ENCODE measurements at regions not wholly inside any gene's neighbourhood (a gene's known extent, or its start where the extent isn't known, plus 50 kb on each side); places are given as distances from the start of the nearest gene placed in this dataset.

DNA sequence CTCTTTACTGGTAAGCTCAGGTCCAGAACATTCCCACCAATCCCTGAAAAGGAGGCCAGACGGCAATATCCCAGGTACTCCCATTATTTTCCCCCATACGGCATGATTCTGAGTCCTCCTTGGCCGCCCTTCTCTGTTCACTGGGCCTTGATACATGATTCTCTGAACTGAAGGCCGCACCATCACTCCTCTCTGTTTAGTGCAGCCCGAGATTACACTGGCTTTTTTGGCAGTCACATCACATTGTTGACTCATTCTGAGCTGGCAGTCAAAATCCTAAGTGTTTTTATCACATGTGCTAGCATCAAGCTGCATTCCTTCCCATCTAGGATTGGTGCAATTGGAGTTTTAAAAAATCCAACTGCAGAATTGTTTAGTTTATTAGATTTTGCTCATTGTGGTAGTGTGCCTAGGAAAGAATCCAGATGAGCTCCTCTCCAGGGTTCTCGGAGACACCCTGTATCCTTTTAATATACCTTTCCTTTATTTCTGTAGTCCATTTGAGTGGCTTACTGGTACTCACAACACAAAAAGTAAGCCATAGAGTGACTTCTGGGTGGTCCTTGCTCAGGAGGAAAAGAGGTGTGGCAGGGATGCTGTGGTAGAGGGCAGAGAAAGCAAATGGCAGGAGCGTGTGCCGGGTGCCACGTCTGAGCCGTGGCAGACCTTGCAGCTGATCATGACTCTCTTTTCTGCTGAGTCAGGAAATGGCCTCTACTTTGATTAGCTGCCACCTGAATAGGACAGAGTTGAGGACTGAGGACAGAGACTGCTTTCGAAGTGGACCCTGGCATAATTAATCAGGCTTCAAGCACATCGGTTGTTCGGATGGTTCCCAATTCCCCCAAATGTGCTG is 121.1 kb upstream of the IL12B start:
- TF ChIP-seq, protein P1, sequence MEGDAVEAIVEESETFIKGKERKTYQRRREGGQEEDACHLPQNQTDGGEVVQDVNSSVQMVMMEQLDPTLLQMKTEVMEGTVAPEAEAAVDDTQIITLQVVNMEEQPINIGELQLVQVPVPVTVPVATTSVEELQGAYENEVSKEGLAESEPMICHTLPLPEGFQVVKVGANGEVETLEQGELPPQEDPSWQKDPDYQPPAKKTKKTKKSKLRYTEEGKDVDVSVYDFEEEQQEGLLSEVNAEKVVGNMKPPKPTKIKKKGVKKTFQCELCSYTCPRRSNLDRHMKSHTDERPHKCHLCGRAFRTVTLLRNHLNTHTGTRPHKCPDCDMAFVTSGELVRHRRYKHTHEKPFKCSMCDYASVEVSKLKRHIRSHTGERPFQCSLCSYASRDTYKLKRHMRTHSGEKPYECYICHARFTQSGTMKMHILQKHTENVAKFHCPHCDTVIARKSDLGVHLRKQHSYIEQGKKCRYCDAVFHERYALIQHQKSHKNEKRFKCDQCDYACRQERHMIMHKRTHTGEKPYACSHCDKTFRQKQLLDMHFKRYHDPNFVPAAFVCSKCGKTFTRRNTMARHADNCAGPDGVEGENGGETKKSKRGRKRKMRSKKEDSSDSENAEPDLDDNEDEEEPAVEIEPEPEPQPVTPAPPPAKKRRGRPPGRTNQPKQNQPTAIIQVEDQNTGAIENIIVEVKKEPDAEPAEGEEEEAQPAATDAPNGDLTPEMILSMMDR (IDR thresholded peaks at IDR 0.05; ENCODE audit: poor library complexity), result no peak
- TF ChIP-seq EZH2 (IDR thresholded peaks at IDR 0.05; ENCODE audit: borderline replicate concordance) (no peak), EZH2phosphoT487 (IDR thresholded peaks at IDR 0.05; ENCODE audit: low read depth, severe bottlenecking, unreplicated experiment) (no peak)

Data from hepatocyte (in vitro differentiated cells).